ENCODE measurements at regions not wholly inside any gene's neighbourhood (a gene's known extent, or its start where the extent isn't known, plus 50 kb on each side); places are given as distances from the start of the nearest gene placed in this dataset.

- no peak for DNase-seq
These were observed 997.4 kb downstream of the BCL11B start for GRCh38 chr14:98274596-98274995.

DNA sequence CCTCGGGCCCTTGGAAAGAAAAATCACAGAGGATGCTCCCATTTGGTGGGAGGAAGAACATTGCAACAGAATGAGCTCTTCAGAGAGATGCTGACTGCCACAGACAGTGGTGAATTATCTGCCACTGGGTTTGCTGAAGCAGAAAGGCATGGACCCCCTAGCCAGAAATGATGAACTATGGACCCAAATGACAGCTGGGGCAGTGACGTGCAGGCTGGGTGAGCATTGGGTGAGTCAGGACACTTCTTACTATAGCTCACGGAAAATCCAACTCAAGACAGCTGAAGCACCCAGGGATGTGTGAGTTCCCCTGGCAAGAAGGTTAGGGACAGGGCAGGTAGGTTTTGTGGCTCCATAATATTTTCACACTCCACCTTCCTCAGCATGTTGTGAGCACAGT lies 993.2 kb downstream of the BCL11B start:
- no peak for DNase-seq

DNA sequence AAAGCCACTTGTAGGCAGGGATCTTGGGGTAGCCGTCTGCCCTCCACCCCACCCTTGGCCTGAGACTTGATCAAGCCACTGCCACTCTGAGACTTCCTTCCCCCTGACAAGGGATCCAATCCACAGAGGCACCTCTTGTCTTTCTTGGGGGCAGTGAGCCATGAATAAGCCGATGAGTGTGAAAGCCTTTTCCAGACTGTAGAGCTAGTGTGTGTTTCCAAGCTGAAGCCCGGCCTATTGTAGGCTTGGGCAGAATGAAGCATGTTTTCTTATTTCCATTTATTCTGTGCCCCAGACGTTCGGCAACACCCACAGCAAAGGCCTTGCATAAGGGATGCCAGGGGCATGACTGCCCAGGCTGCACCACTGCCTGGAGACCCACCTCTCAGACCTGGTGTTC lies 991.6 kb downstream of the BCL11B start:
- DNase-seq = no peak

DNA sequence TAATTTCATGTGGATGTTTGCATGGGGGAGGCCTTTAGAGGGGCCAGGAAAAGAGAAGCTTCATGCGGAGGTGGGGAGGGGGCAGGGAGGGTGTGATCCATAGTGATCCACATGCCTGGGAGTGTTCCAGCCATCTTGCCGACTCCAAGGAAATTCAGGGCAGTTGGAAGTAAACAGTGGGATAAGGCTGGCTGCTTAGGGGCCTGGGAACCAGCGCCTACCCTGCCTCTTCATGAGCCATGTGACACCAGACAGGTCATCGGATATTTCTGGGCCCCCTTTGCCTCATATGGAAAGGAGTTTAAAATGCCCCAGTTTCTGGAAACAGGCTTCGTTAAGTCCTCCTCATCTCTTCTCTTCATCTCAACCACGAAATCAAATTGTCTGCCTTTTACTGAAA lies 983.2 kb downstream of the BCL11B start:
- no peak for DNase-seq

GRCh38 chr14:98290596-98290995 lies 981.4 kb downstream of the BCL11B start:
- DNase-seq = no peak

DNA sequence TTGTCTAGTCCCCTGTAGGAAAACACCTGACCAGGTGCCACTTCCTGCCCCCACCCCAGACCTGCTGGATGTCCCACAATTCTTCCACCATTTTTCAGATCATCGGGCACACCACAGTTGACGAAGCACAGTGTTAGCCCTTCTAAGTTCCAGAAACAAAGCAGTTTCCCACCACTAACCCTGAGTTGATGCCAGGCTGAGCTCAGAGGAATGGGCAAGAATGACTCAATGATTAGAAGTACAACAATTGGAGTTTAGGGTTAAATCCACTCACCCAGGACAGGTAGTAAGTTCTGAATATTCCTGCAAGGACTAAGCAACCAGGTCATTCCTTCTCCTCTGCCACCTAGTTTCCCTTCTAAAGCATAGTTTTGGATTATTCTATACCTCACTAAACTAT lies 979.8 kb downstream of the BCL11B start:
- no peak for DNase-seq

- no peak for DNase-seq
These were observed 978.4 kb downstream of the BCL11B start for GRCh38 chr14:98293576-98293975.

DNA sequence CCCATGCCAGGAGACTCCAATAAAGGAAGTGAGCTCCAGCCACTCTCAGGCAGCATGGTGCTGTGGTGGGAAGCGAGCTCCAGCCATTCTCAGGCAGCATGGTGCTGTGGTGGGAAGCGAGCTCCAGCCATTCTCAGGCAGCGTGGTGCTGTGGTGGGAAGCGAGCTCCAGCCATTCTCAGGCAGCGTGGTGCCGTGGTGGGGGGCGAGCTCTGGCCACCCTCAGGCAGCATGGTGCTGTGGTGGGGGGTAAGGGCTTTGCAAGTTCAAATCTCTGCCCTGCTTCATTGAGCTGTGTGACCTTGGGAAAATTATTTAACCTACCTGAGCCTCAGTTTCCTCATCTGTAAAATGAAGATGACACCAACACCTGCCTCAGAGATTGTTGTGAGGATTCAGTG lies 975.1 kb downstream of the BCL11B start:
- DNase-seq = no peak

- no peak for DNase-seq
These were observed 974.4 kb downstream of the BCL11B start for GRCh38 chr14:98297567-98297966.

- no peak for DNase-seq
These were observed 973.3 kb downstream of the BCL11B start for GRCh38 chr14:98298481-98299244.

DNA sequence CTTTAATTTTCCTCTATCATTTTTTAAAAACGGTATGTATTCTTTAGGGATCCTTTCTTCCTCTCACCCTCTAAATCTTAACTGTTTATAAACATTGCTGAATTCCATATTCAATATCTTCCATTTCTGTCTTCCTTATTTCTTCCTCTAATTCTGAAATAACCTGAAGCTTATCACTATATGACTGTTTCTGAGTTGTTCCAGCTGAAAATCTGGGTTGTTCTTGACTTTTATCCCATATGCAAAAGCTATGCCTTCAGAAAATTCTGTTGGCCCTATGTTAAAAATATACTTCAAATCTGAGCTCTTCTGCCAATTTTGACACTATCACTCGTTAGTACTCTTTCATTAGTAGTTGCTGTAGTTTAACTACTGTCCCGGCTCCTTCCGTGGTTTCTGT lies 970.3 kb downstream of the BCL11B start:
- no peak for DNase-seq

- no peak for DNase-seq
These were observed 967.4 kb downstream of the BCL11B start for GRCh38 chr14:98304574-98304973.

DNA sequence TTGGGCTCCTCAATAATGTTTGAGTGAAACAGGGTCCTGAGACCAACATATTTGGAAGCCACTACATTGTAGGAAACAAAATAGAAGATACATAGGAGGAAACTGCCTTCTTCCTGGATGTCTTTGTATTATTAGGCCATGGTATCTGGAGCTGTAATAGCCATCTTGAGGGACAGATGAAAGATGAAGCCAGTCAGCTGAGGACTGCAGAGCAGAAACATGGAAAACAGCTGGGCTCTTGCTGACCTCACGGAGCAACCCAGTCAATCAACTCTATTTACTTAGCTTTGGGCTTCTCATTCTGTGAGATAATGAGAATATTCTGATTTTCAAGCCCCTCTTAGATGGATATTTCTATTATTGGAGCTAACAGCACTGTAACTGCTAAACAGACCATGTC lies 962.4 kb downstream of the BCL11B start:
- DNase-seq = no peak

GRCh38 chr14:98312006-98312405 lies 960.0 kb downstream of the BCL11B start:
- no peak for DNase-seq

- DNase-seq = no peak
These were observed 950.2 kb downstream of the BCL11B start for GRCh38 chr14:98321841-98322240.

- DNase-seq = no peak
These were observed 948.2 kb downstream of the BCL11B start for GRCh38 chr14:98323836-98324235.

DNA sequence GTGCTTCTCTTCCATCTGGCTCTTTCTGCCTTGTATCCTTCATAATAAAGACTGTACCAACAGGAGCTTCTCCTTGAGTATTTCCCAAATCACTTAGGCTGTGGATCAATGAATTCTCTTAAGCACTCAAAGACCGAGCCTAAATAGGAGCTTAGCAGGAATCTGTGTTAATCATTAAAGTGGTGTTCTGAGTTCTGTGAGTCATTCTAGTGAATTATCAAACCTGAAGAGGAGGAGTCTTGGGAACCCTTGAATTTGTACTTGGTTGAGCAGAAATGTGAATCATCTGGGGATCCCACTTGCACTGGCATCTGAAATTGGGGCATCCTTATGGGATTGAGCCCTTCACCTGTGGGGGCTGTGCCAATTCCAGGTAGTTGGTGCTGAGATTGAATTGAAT lies 946.2 kb downstream of the BCL11B start:
- peak; percentile 5 for DNase-seq

DNA sequence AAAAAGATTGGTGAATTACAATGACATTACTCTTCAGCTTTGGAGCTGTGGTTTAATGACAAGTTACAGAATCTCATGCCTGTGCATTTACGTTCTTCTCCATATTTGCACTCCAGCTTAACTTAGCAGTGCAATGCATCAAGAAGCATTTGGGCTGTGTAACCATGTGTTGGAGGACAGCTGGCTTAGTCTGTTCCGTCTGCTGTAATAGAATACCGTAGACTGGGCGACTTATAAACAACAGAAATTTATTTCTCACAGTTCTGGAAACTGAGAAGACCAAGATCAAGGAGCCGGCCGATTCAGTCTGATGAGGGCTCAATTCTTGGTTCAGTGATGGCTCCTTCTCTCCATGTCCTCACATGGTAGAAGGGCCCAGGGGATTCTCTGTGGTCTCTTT lies 943.5 kb downstream of the BCL11B start:
- DNase-seq = no peak

- DNase-seq = no peak
These were observed 937.8 kb downstream of the BCL11B start for GRCh38 chr14:98334186-98334585.

- DNase-seq = no peak
These were observed 930.8 kb downstream of the BCL11B start for GRCh38 chr14:98341211-98341610.

- no peak for DNase-seq
These were observed 926.8 kb downstream of the BCL11B start for GRCh38 chr14:98345161-98345560.

GRCh38 chr14:98347686-98348085 lies 924.3 kb downstream of the BCL11B start:
- DNase-seq = no peak

DNA sequence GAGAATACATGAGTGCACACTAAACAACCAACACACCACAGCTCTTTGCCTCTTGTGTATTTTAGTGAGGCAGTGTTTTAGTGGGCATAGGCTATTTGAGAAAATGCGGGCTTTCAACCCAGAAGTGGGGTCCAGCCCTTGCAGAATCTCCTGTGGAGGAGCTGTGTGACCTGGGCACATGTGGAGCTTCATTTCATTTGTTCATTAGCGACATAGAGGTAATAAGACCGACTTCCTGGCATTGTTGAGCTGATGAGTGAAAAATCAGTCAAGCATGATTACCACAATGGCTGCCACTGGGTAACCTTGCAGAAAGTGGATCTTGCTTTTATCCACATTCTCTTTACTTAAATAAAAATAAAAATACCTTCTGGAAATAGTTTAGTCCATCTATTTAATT lies 923.5 kb downstream of the BCL11B start:
- no peak for DNase-seq

- no peak for DNase-seq
These were observed 921.8 kb downstream of the BCL11B start for GRCh38 chr14:98350213-98350612.

DNA sequence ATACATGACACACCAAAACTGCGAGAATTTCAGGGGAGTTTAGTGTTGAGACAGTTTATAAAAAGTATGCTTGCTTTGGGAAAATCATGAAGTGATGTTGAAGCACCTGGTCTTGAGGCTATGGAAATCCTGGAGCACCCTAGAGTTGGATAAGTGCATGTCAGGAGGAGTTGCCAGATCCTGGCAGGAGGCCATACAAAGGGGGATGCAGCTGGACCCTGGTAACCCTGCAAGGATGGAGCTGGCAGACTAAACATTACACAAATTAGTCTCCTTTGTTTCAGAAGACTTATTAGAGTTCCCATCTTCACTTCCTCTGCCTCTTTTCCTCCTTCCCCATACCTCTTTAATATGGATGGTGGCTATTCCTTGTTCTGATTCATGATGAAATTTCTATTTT lies 907.0 kb downstream of the BCL11B start:
- no peak for DNase-seq

All from DMS53 (cell line).